ENCODE measurements at regions not wholly inside any gene's neighbourhood (a gene's known extent, or its start where the extent isn't known, plus 50 kb on each side); places are given as distances from the start of the nearest gene placed in this dataset.

DNA sequence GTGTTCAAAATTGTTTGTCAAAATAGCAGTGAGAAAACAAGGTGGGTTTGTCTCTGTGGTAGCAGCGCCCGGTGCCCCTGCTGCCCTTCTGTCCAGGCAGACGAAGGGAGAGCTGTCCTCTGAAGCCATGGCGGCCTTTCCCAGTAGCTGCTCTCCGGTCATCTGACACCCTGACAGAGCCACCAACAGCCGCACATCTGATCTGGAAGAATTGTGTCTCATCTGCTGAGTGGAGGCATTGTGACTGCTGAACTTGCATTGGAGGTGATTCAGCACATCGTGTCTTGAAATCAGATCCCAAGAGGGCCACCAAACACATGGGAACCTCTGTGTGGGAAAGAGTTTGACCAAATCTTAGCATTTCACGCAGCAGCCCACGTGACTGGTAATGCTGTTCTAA lies 337.6 kb upstream of the IRX1 start:
- TF ChIP-seq, protein P1, sequence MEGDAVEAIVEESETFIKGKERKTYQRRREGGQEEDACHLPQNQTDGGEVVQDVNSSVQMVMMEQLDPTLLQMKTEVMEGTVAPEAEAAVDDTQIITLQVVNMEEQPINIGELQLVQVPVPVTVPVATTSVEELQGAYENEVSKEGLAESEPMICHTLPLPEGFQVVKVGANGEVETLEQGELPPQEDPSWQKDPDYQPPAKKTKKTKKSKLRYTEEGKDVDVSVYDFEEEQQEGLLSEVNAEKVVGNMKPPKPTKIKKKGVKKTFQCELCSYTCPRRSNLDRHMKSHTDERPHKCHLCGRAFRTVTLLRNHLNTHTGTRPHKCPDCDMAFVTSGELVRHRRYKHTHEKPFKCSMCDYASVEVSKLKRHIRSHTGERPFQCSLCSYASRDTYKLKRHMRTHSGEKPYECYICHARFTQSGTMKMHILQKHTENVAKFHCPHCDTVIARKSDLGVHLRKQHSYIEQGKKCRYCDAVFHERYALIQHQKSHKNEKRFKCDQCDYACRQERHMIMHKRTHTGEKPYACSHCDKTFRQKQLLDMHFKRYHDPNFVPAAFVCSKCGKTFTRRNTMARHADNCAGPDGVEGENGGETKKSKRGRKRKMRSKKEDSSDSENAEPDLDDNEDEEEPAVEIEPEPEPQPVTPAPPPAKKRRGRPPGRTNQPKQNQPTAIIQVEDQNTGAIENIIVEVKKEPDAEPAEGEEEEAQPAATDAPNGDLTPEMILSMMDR (IDR thresholded peaks at IDR 0.05 in 4 of 5, conservative IDR thresholded peaks at IDR 0.05 in 1 of 5), result no peak
- TF ChIP-seq POLR2A (IDR thresholded peaks at IDR 0.05), result no peak
